ENCODE measurements at regions not wholly inside any gene's neighbourhood (a gene's known extent, or its start where the extent isn't known, plus 50 kb on each side); places are given as distances from the start of the nearest gene placed in this dataset.

GRCh38 chr5:84791138-84791537 lies 406.5 kb upstream of the EDIL3 start:
- Histone ChIP-seq H3K4me3 (no peak overlapping the region), H3K9me3 (no peaks in the 10 kb centered on the region), H3K4me1 (no peaks in the 10 kb centered on the region), H3K4me2 (no peak overlapping the region), H3K27ac (no peak overlapping the region)
- DNase-seq (ENCODE audit: low read depth in 1 of 2, low spot score in 1 of 2): no peak
- no peak for TF ChIP-seq PBX3 (IDR thresholded peaks at IDR 0.05)
- ATAC-seq: no peak
- CTCF ChIA-PET: no interaction called here
- FAIRE-seq: no peak
- POLR2A ChIA-PET: no interaction called here

GRCh38 chr5:84790406-84790805 lies 405.7 kb upstream of the EDIL3 start:
- ChIA-PET CTCF (no interaction called here), POLR2A (no interaction called here)
- Histone ChIP-seq H3K4me2 (no peak overlapping the region), H3K4me3 (no peak overlapping the region), H3K4me1 (no peaks in the 10 kb centered on the region), H3K27ac (no peak overlapping the region), H3K9me3 (no peaks in the 10 kb centered on the region)
- 8% methylated on average over 1 of the region's 1 CpG for WGBS (ENCODE audit: missing lambda C conversion rate)
- no peak for ATAC-seq
- no peak for FAIRE-seq
- DNase-seq (ENCODE audit: low read depth in 1 of 2, low spot score in 1 of 2): no peak
- TF ChIP-seq POLR2AphosphoS2 (conservative IDR thresholded peaks at IDR 0.05; ENCODE audit: low read length) (no peak), NR3C1 (IDR thresholded peaks at IDR 0.05) (no peak), EHF (CRISPR knock-in tag; IDR thresholded peaks at IDR 0.05) (no peak), HEYL (CRISPR knock-in tag; IDR thresholded peaks at IDR 0.05) (no peak), RNF2 (IDR thresholded peaks at IDR 0.05; ENCODE audit: borderline replicate concordance, low read depth) (no peak), ZC3H11A (IDR thresholded peaks at IDR 0.05) (no peak), CBX8 (IDR thresholded peaks at IDR 0.05) (no peak), PBX3 (IDR thresholded peaks at IDR 0.05) (no peak), TFCP2L1 (CRISPR knock-in tag; IDR thresholded peaks at IDR 0.05) (no peak), HMGXB4 (CRISPR knock-in tag; IDR thresholded peaks at IDR 0.05; ENCODE audit: borderline replicate concordance) (no peak), TP53 (CRISPR knock-in tag; IDR thresholded peaks at IDR 0.05) (no peak), POLR2A (IDR thresholded peaks at IDR 0.05; ENCODE audit: low read length) (no peak), HOXA7 (CRISPR knock-in tag; IDR thresholded peaks at IDR 0.05) (no peak), EHMT2 (IDR thresholded peaks at IDR 0.05; ENCODE audit: low read depth) (no peak), SMC3 (IDR thresholded peaks at IDR 0.05) (no peak), MAX (IDR thresholded peaks at IDR 0.05) (no peak), CEBPB (IDR thresholded peaks at IDR 0.05) (no peak)

GRCh38 chr5:84783003-84783402 lies 398.3 kb upstream of the EDIL3 start:
- no peak overlapping the region for H3K4me3 ChIP-seq
- CTCF ChIA-PET: interaction anchor here (0.9 kb wide), 1 partner anchor 9 kb away, joined by 3 read pairs; no protein-coding TSS in a partner anchor
- no peaks in the 10 kb centered on the region for H3K4me1 ChIP-seq
- DNase-seq (ENCODE audit: low read depth in 1 of 2, low spot score in 1 of 2): no peak
- no peaks in the 10 kb centered on the region for H3K9me3 ChIP-seq
- WGBS (ENCODE audit: missing lambda C conversion rate): 41% methylated on average over 3 of the region's 3 CpGs
- no peak for ATAC-seq
- no peak for FAIRE-seq
- TF ChIP-seq BCL3 (IDR thresholded peaks at IDR 0.05) (no peak), TFCP2L1 (CRISPR knock-in tag; IDR thresholded peaks at IDR 0.05) (no peak), NR3C1 (IDR thresholded peaks at IDR 0.05) (no peak), ZNF302 (CRISPR knock-in tag; IDR thresholded peaks at IDR 0.05) (no peak), BHLHE40 (IDR thresholded peaks at IDR 0.05; ENCODE audit: low read depth, low read length) (no peak), ESRRA (IDR thresholded peaks at IDR 0.05; ENCODE audit: borderline replicate concordance, low read length) (no peak), NPAS2 (CRISPR knock-in tag; IDR thresholded peaks at IDR 0.05; ENCODE audit: borderline replicate concordance) (no peak), MAFK (IDR thresholded peaks at IDR 0.05; ENCODE audit: partially characterized antibody) (no peak), SMC3 (IDR thresholded peaks at IDR 0.05) (no peak), USF2 (IDR thresholded peaks at IDR 0.05) (no peak), EP300 (IDR thresholded peaks at IDR 0.05) (no peak), ELK1 (IDR thresholded peaks at IDR 0.05; ENCODE audit: low read depth, low read length) (no peak), FOSB (CRISPR knock-in tag; IDR thresholded peaks at IDR 0.05) (no peak)
- H3K27ac ChIP-seq: no peak overlapping the region
- POLR2A ChIA-PET: no interaction called here
- H3K4me2 ChIP-seq: no peak overlapping the region
